Peyer's patch (tissue), 4 donors: ENCODE measurements at regions not wholly inside any gene's neighbourhood (a gene's known extent, or its start where the extent isn't known, plus 50 kb on each side); places are given as distances from the start of the nearest gene placed in this dataset.

Experiments
- DNase-seq, 3 donors: peaks; one replicate each; pipeline ENCODE4 v3.0.0-alpha.2; 2017 to 2019
- H3K27ac ChIP-seq, 4 donors: fragments of 200-600 bp; sonication (generic); one replicate each; pipeline ENCODE4 v1.5.1; 2016 to 2019
- H3K27me3 ChIP-seq, 2 donors: fragments of 200-600 bp; sonication (generic); one replicate each; pipeline ENCODE4 v1.5.1; 2019
- H3K36me3 ChIP-seq, 3 donors: fragments of 200-600 bp; sonication (generic); one replicate each; pipeline ENCODE4 v1.5.1; 2016 to 2019
- H3K4me1 ChIP-seq, 4 donors: fragments of 200-600 bp; sonication (generic); one replicate each; pipeline ENCODE4 v1.5.1; 2016 to 2019
- H3K4me3 ChIP-seq, 4 donors: fragments of 200-600 bp; sonication (generic); 1 replicate in 3 of 4; 2 replicates in 1 of 4; pipeline ENCODE4 v1.5.1; 2016 to 2019; ENCODE audit warnings: mild to moderate bottlenecking in 1 of 4
- H3K9me3 ChIP-seq, 4 donors: fragments of 200-600 bp; sonication (generic); one replicate each; pipeline ENCODE4 v1.5.1; 2016 to 2019; ENCODE audit warnings: mild to moderate bottlenecking in 1 of 4
- CTCF ChIP-seq, 6 experiments: fragments of 450-650 bp in 4 of 6; fragments of 200-600 bp in 2 of 6; sonication (generic) in 1 of 6; IDR thresholded peaks; one replicate each; pipeline ENCODE4 v1.5.1; 2017 to 2019; ENCODE audit warnings: antibody characterized with exemption in 6 of 6, mild to moderate bottlenecking in 3 of 6, moderate library complexity in 1 of 6
- POLR2A ChIP-seq, 2 donors: fragments of 450-650 bp; IDR thresholded peaks; one replicate each; pipeline ENCODE4 v1.5.1; 2017; ENCODE audit warnings: antibody characterized with exemption in 2 of 2, mild to moderate bottlenecking in 2 of 2, moderate library complexity in 2 of 2

DNA sequence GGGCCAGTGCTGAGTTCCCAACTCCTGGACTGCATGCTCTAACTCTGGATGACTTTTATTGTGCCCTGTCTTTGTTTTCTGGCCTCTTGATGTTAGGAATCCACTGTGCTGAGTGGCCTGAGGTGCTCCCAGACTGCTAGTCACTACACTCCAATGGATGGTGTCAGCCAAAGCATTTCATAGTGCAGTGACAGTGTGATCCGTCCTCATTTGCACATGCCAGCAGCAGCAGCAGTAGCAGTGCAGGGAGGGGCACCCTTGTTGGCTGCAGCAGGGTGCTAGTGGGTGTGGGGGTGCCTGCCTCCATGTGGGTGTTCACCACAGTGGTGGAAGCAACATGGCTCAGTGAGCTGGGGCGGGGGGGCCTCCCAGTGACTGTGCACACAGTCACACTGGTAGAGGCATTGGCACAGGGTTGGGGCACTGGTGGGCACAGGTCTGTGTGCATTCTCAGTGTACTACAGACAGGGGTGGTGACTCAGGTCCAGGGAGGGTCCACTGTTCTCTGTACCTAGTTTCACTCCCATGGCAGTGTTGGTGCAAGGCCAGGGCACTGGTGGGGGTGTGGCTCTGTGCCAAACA lies 214.0 kb downstream of the ZC3H11B start:
- TF ChIP-seq POLR2A (IDR thresholded peaks at IDR 0.05) (no peak), CTCF (IDR thresholded peaks at IDR 0.05) (no peak)
- H3K27me3 ChIP-seq, result no peaks in the 10 kb centered on the region
- H3K4me3 ChIP-seq, result no peak overlapping the region
- H3K4me1 ChIP-seq, result no peaks in the 10 kb centered on the region
- H3K27ac ChIP-seq, result no peak overlapping the region
- no peaks in the 10 kb centered on the region for H3K9me3 ChIP-seq
- H3K36me3 ChIP-seq, result no peaks in the 10 kb centered on the region
- no peak for DNase-seq

- TF ChIP-seq POLR2A (IDR thresholded peaks at IDR 0.05), result no peak
- no peak for TF ChIP-seq CTCF (IDR thresholded peaks at IDR 0.05)
- H3K36me3 ChIP-seq, result no peaks in the 10 kb centered on the region
- no peak overlapping the region for H3K4me3 ChIP-seq
- no peak for DNase-seq
- H3K27me3 ChIP-seq, result no peaks in the 10 kb centered on the region
- H3K9me3 ChIP-seq, result peaks cover 0 to 5% (median 2%) of the 10 kb centered on the region in 4 donors
- H3K27ac ChIP-seq, result no peak overlapping the region
- no peaks in the 10 kb centered on the region for H3K4me1 ChIP-seq
Measured at GRCh38 chr1:219397511-219397910, 215.4 kb downstream of the ZC3H11B start.

GRCh38 chr1:219391297-219391696 lies 217.6 kb downstream of the LYPLAL1 start:
- H3K27me3 ChIP-seq, result no peaks in the 10 kb centered on the region
- H3K36me3 ChIP-seq, result no peaks in the 10 kb centered on the region
- H3K27ac ChIP-seq, result no peak overlapping the region
- H3K9me3 ChIP-seq, result peaks cover 0 to 5% (median 2%) of the 10 kb centered on the region in 4 donors
- TF ChIP-seq CTCF (IDR thresholded peaks at IDR 0.05) (no peak), POLR2A (IDR thresholded peaks at IDR 0.05) (no peak)
- DNase-seq, result no peak
- H3K4me3 ChIP-seq, result no peak overlapping the region
- no peaks in the 10 kb centered on the region for H3K4me1 ChIP-seq

- no peak for DNase-seq
- no peaks in the 10 kb centered on the region for H3K4me1 ChIP-seq
- TF ChIP-seq CTCF (IDR thresholded peaks at IDR 0.05), result no peak
- TF ChIP-seq POLR2A (IDR thresholded peaks at IDR 0.05), result no peak
- no peak overlapping the region for H3K4me3 ChIP-seq
- H3K9me3 ChIP-seq, result no peaks in the 10 kb centered on the region
- H3K27ac ChIP-seq, result no peak overlapping the region
- no peaks in the 10 kb centered on the region for H3K36me3 ChIP-seq
- H3K27me3 ChIP-seq, result no peaks in the 10 kb centered on the region
Measured at GRCh38 chr1:219387211-219387610, 213.5 kb downstream of the LYPLAL1 start.

GRCh38 chr1:219385787-219386427 lies 212.2 kb downstream of the LYPLAL1 start:
- Histone ChIP-seq H3K27ac (no peak overlapping the region), H3K4me1 (no peaks in the 10 kb centered on the region), H3K4me3 (no peak overlapping the region), H3K36me3 (no peaks in the 10 kb centered on the region), H3K9me3 (no peaks in the 10 kb centered on the region), H3K27me3 (no peaks in the 10 kb centered on the region)
- TF ChIP-seq CTCF (IDR thresholded peaks at IDR 0.05), result peak in 4 of 6 experiments; percentile 22 to 51 (median 38)
- TF ChIP-seq POLR2A (IDR thresholded peaks at IDR 0.05), result no peak
- no peak for DNase-seq
